ENCODE measurements at regions not wholly inside any gene's neighbourhood (a gene's known extent, or its start where the extent isn't known, plus 50 kb on each side); places are given as distances from the start of the nearest gene placed in this dataset.

DNA sequence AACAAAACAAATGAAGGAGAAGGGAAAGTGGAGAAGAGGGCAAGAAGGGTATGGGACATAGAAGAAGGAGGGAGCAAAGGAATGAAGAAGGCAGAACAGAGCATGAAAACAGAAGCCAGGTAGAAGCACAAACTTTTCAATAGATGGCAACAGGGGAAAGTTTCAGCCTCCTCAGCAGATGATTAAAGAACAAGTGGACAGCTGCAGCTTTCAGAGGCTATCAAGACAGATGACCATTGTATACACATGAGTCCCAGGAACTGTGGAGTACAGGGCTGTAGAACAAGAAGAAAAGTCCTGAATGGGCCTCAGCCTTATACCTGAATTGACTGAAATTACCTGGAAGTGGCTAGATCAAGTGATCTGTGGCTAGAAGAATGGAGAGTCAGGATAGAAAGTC, 62.0 kb upstream of the FIBIN start (continued):
- TF ChIP-seq, protein P1, sequence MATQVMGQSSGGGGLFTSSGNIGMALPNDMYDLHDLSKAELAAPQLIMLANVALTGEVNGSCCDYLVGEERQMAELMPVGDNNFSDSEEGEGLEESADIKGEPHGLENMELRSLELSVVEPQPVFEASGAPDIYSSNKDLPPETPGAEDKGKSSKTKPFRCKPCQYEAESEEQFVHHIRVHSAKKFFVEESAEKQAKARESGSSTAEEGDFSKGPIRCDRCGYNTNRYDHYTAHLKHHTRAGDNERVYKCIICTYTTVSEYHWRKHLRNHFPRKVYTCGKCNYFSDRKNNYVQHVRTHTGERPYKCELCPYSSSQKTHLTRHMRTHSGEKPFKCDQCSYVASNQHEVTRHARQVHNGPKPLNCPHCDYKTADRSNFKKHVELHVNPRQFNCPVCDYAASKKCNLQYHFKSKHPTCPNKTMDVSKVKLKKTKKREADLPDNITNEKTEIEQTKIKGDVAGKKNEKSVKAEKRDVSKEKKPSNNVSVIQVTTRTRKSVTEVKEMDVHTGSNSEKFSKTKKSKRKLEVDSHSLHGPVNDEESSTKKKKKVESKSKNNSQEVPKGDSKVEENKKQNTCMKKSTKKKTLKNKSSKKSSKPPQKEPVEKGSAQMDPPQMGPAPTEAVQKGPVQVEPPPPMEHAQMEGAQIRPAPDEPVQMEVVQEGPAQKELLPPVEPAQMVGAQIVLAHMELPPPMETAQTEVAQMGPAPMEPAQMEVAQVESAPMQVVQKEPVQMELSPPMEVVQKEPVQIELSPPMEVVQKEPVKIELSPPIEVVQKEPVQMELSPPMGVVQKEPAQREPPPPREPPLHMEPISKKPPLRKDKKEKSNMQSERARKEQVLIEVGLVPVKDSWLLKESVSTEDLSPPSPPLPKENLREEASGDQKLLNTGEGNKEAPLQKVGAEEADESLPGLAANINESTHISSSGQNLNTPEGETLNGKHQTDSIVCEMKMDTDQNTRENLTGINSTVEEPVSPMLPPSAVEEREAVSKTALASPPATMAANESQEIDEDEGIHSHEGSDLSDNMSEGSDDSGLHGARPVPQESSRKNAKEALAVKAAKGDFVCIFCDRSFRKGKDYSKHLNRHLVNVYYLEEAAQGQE (IDR thresholded peaks at IDR 0.05; ENCODE audit: low read depth, low read length), result no peak
- TF ChIP-seq, protein P2, sequence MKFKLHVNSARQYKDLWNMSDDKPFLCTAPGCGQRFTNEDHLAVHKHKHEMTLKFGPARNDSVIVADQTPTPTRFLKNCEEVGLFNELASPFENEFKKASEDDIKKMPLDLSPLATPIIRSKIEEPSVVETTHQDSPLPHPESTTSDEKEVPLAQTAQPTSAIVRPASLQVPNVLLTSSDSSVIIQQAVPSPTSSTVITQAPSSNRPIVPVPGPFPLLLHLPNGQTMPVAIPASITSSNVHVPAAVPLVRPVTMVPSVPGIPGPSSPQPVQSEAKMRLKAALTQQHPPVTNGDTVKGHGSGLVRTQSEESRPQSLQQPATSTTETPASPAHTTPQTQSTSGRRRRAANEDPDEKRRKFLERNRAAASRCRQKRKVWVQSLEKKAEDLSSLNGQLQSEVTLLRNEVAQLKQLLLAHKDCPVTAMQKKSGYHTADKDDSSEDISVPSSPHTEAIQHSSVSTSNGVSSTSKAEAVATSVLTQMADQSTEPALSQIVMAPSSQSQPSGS (IDR thresholded peaks at IDR 0.05; ENCODE audit: low read length), result no peak
- TF ChIP-seq HDAC6 (IDR thresholded peaks at IDR 0.05; ENCODE audit: unreplicated experiment), result no peak
- TF ChIP-seq SIX5 (IDR thresholded peaks at IDR 0.05; ENCODE audit: low read depth, low read length, severe bottlenecking), result no peak
- no peak for TF ChIP-seq TARDBP (IDR thresholded peaks at IDR 0.05; ENCODE audit: borderline replicate concordance)

DNA sequence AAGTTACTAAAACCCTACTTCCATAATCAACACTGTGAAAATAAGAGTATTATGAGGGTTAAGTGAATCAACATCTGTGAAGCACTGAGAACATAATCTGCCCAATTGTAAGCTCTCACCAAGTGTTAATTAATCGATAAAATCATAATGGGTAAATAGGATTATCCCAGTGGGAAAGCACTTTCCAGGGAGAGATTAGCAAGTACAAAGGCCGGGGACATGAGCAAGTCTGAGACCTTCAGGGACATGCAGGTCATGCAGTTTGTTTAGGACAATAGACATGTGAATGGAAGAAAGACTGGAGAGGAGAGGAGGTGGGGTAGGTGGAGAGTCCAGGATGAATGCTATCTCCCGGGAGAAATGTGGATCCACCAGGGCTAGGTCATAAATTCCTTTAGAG, 57.8 kb upstream of the FIBIN start:
- ATAC-seq, result no peak
- Histone ChIP-seq H3K27ac (ENCODE audit: control insufficient read depth, insufficient read depth) (no peak overlapping the region), H3K27me3 (replicated peaks in 1 of 2; ENCODE audit: control insufficient read depth in 2 of 2, insufficient read depth in 2 of 2, low read length in 1 of 2) (no peaks in the 10 kb centered on the region), H3K4me1 (ENCODE audit: control insufficient read depth, insufficient read depth, low read length) (no peaks in the 10 kb centered on the region), H3K79me2 (ENCODE audit: control insufficient read depth, insufficient read depth, low read length) (no peaks in the 10 kb centered on the region), H3K9ac (ENCODE audit: control insufficient read depth, insufficient read depth, low read length) (no peak overlapping the region), H2AFZ (ENCODE audit: control insufficient read depth, low read depth, low read length) (no peak overlapping the region), H4K20me1 (ENCODE audit: control insufficient read depth, insufficient read depth) (no peaks in the 10 kb centered on the region), H3K4me3 (no peak overlapping the region), H3K9me3 (replicated peaks; ENCODE audit: control insufficient read depth, insufficient read depth, low read length) (no peaks in the 10 kb centered on the region), H3K36me3 (ENCODE audit: control insufficient read depth in 2 of 2, insufficient read depth in 2 of 2, low read length in 1 of 2) (no peaks in the 10 kb centered on the region), H3K4me2 (ENCODE audit: control insufficient read depth, insufficient read depth) (no peak overlapping the region)
- intact Hi-C loops (cut with micrococcal nuclease; ENCODE audit: unreplicated experiment), result no loop called here
- no peak for DNase-seq (ENCODE audit: low read depth, low spot score)
- ChIA-PET CTCF (no interaction called here), POLR2A (no interaction called here), SMC1A (ENCODE audit: uncharacterized antibody, unreplicated experiment) (no interaction called here), RAD21 (ENCODE audit: unreplicated experiment) (no interaction called here)
- BruUV-seq (replicated peaks), result no TSS peak
- FAIRE-seq, result no peak
- in situ Hi-C loops (cut with MboI), result no loop called here
- 0% methylated on average over 3 of the region's 3 CpGs for WGBS (ENCODE audit: insufficient coverage, insufficient replicate concordance, low lambda C conversion rate, missing lambda C conversion rate)
- TF ChIP-seq CHD2 (IDR thresholded peaks at IDR 0.05; ENCODE audit: borderline replicate concordance, low read depth, low read length) (no peak), HDGF (IDR thresholded peaks at IDR 0.05) (no peak), KLF5 (IDR thresholded peaks at IDR 0.05; ENCODE audit: partially characterized antibody) (no peak), PAX8 (IDR thresholded peaks at IDR 0.05) (no peak), HDAC2 (IDR thresholded peaks at IDR 0.05) (no peak)

All from GM12878 (cell line).